ENCODE measurements at regions not wholly inside any gene's neighbourhood (a gene's known extent, or its start where the extent isn't known, plus 50 kb on each side); places are given as distances from the start of the nearest gene placed in this dataset.

GRCh38 chr20:24357177-24357576 is 112.3 kb upstream of the SYNDIG1 start:
- no peak for ATAC-seq
- TF ChIP-seq CTCF (IDR thresholded peaks at IDR 0.05): no peak
- H3K27ac ChIP-seq: no peak overlapping the region
- intact Hi-C loops (cut with DNase I): loop anchor here in 1 of 10 donors (10.0 kb wide), 1 partner anchor 52 kb away; no protein-coding TSS in a partner anchor
- DNase-seq: no peak
- 68 to 74% methylated on average over 3 of the region's 3 CpGs for WGBS, 2 donors
- peaks cover 0 to 4% (median 0%) of the 10 kb centered on the region in 9 donors for H3K4me1 ChIP-seq
- H3K9me3 ChIP-seq: peaks cover 0 to 10% (median 3%) of the 10 kb centered on the region in 11 donors
- peaks cover 0 to 13% (median 0%) of the 10 kb centered on the region in 7 donors for H3K27me3 ChIP-seq
- no peak overlapping the region for H3K4me3 ChIP-seq
- no peaks in the 10 kb centered on the region for H3K36me3 ChIP-seq

GRCh38 chr20:24353135-24353690 is 116.2 kb upstream of the SYNDIG1 start:
- no peak for ATAC-seq
- 85 to 92% methylated on average over 4 of the region's 4 CpGs for WGBS, 2 donors

GRCh38 chr20:24350923-24351368 is 118.5 kb upstream of the SYNDIG1 start:
- ATAC-seq (no peak), DNase-seq (no peak)
- Histone ChIP-seq H3K4me1 (no peaks in the 10 kb centered on the region), H3K36me3 (no peaks in the 10 kb centered on the region), H3K9me3 (no peaks in the 10 kb centered on the region), H3K27ac (no peak overlapping the region), H3K4me3 (no peak overlapping the region), H3K27me3 (peaks cover 0 to 4% (median 0%) of the 10 kb centered on the region in 7 donors)
- intact Hi-C loops (cut with DNase I): loop anchor here in 1 of 10 donors (10.0 kb wide), 1 partner anchor 46 kb away; no protein-coding TSS in a partner anchor
- no peak for TF ChIP-seq CTCF (IDR thresholded peaks at IDR 0.05)
- 72 to 79% methylated on average over 7 of the region's 7 CpGs for WGBS, 2 donors

More at GRCh38 chr20:24353135-24353690, 116.2 kb upstream of the SYNDIG1 start:
- Histone ChIP-seq H3K4me3 (no peak overlapping the region), H3K27me3 (peaks cover 0 to 13% (median 0%) of the 10 kb centered on the region in 7 donors), H3K27ac (no peak overlapping the region), H3K4me1 (no peaks in the 10 kb centered on the region), H3K36me3 (no peaks in the 10 kb centered on the region), H3K9me3 (no peaks in the 10 kb centered on the region)
- intact Hi-C loops (cut with DNase I): loop anchor here in 1 of 10 donors (10.0 kb wide), 1 partner anchor 48 kb away; no protein-coding TSS in a partner anchor
- no peak for TF ChIP-seq CTCF (IDR thresholded peaks at IDR 0.05)
- no peak for DNase-seq

- H3K36me3 ChIP-seq: no peaks in the 10 kb centered on the region
- ATAC-seq: no peak
- H3K9me3 ChIP-seq: no peaks in the 10 kb centered on the region
- DNase-seq: no peak
- no peaks in the 10 kb centered on the region for H3K4me1 ChIP-seq
- H3K27ac ChIP-seq: no peak overlapping the region
- H3K4me3 ChIP-seq: no peak overlapping the region
- WGBS, 2 donors: 69 to 72% methylated on average over 3 of the region's 3 CpGs
- H3K27me3 ChIP-seq: peaks cover 0 to 4% (median 0%) of the 10 kb centered on the region in 7 donors
- no peak for TF ChIP-seq CTCF (IDR thresholded peaks at IDR 0.05)
- intact Hi-C loops (cut with DNase I): no loop called here
Observed at GRCh38 chr20:24341781-24342180, 127.6 kb upstream of the SYNDIG1 start.

All from heart right ventricle (tissue), 16 donors.